Karpas-422 (cell line): ENCODE measurements at regions not wholly inside any gene's neighbourhood (a gene's known extent, or its start where the extent isn't known, plus 50 kb on each side); places are given as distances from the start of the nearest gene placed in this dataset.

Source experiments
- DNase-seq: peaks from one replicate; pipeline ENCODE4 v3.0.0-alpha.2; 2015
- H2AFZ ChIP-seq: fragments of 200-600 bp; sonication (generic); 2 replicates; pipeline ENCODE4 v1.6.1; 2014; ENCODE audit warnings: antibody characterized with exemption, low read length, mixed read lengths
- H3K27ac ChIP-seq: fragments of 200-600 bp; sonication (generic); 2 replicates; pipeline ENCODE4 v1.5.1; 2014; ENCODE audit warnings: mild to moderate bottlenecking, low read length, moderate library complexity
- H3K27me3 ChIP-seq: fragments of 200-600 bp; sonication (generic); 2 replicates; pipeline ENCODE4 v1.6.1; 2014; ENCODE audit warnings: low read length, mixed read lengths
- H3K36me3 ChIP-seq: fragments of 200-600 bp; sonication (generic); 2 replicates; pipeline ENCODE4 v1.6.1; 2014; ENCODE audit warnings: low read length, mixed read lengths; ENCODE audit not compliant: insufficient read depth
- H3K4me1 ChIP-seq: fragments of 200-600 bp; sonication (generic); 2 replicates; pipeline ENCODE4 v1.6.1; 2014; ENCODE audit warnings: mild to moderate bottlenecking, low read length, mixed read lengths
- H3K4me2 ChIP-seq: fragments of 200-600 bp; sonication (generic); 2 replicates; pipeline ENCODE4 v1.6.1; 2014; ENCODE audit warnings: low read length, low read depth, mild to moderate bottlenecking; ENCODE audit not compliant: poor library complexity, severe bottlenecking
- H3K4me3 ChIP-seq: fragments of 200-600 bp; sonication (generic); 2 replicates; pipeline ENCODE4 v1.5.1; 2014; ENCODE audit warnings: mild to moderate bottlenecking, antibody characterized with exemption, low read length, mixed read lengths
- H3K79me2 ChIP-seq: fragments of 200-600 bp; sonication (generic); 2 replicates; pipeline ENCODE4 v1.6.1; 2014; ENCODE audit warnings: mild to moderate bottlenecking, low read length, mixed read lengths
- H3K9ac ChIP-seq: fragments of 200-600 bp; sonication (generic); 2 replicates; pipeline ENCODE4 v1.6.0; 2014; ENCODE audit warnings: low read length
- H3K9me2 ChIP-seq: fragments of 200-600 bp; sonication (generic), shearing (Covaris generic); replicated peaks from 2 replicates; pipeline ENCODE4 v1.6.0; 2014; ENCODE audit warnings: mild to moderate bottlenecking, low read length, moderate library complexity; ENCODE audit not compliant: insufficient read depth
- H3K9me3 ChIP-seq: fragments of 300-700, 200-600 bp; sonication (generic); 2 replicates; pipeline ENCODE4 v1.6.1; 2014; ENCODE audit warnings: low read length, mixed read lengths
- H4K20me1 ChIP-seq: fragments of 200-600 bp; sonication (generic); 2 replicates; pipeline ENCODE4 v1.6.1; 2014; ENCODE audit warnings: mild to moderate bottlenecking, antibody characterized with exemption, low read length, low read depth; ENCODE audit not compliant: insufficient read depth

GRCh38 chr16:25523183-25523582, 168.6 kb upstream of the HS3ST4 start:
- H3K4me3 ChIP-seq, result no peak overlapping the region
- no peaks in the 10 kb centered on the region for H3K27me3 ChIP-seq
- H2AFZ ChIP-seq, result no peak overlapping the region
- no peak overlapping the region for H3K9ac ChIP-seq
- H3K4me2 ChIP-seq, result no peak overlapping the region
- H3K27ac ChIP-seq, result no peak overlapping the region
- H4K20me1 ChIP-seq, result no peaks in the 10 kb centered on the region
- no peaks in the 10 kb centered on the region for H3K9me2 ChIP-seq
- no peaks in the 10 kb centered on the region for H3K9me3 ChIP-seq
- no peaks in the 10 kb centered on the region for H3K79me2 ChIP-seq
- no peak for DNase-seq
- no peaks in the 10 kb centered on the region for H3K4me1 ChIP-seq
- no peaks in the 10 kb centered on the region for H3K36me3 ChIP-seq

DNA sequence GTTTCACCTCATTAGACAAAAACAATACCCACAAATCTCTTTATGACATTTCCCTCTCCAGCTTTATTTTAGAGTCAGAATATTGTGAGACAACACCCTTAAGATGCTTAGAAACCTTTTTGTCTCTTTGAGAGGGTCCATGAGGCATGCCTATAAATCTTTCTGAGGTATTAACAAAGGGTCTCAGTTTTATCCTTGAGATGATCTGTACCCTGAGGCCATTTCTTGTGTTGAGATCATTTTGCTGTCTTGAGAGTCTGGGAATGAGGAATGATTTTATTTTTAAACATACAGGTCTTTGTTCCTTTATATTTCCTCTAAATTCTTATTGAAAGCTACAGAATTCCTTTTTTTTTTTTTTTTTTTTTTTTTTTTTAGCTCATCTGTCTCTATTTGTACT, 179.7 kb upstream of the HS3ST4 start:
- H4K20me1 ChIP-seq, result no peaks in the 10 kb centered on the region
- no peaks in the 10 kb centered on the region for H3K79me2 ChIP-seq
- H3K9ac ChIP-seq, result no peak overlapping the region
- H3K4me3 ChIP-seq, result no peak overlapping the region
- H3K9me3 ChIP-seq, result no peaks in the 10 kb centered on the region
- H3K27ac ChIP-seq, result no peak overlapping the region
- no peaks in the 10 kb centered on the region for H3K4me1 ChIP-seq
- H3K27me3 ChIP-seq, result no peaks in the 10 kb centered on the region
- no peak overlapping the region for H2AFZ ChIP-seq
- no peak for DNase-seq
- no peaks in the 10 kb centered on the region for H3K9me2 ChIP-seq
- H3K4me2 ChIP-seq, result no peak overlapping the region
- H3K36me3 ChIP-seq, result no peaks in the 10 kb centered on the region

GRCh38 chr16:25509456-25509855, 182.3 kb upstream of the HS3ST4 start:
- H3K27ac ChIP-seq, result no peak overlapping the region
- DNase-seq, result no peak
- no peaks in the 10 kb centered on the region for H4K20me1 ChIP-seq
- no peaks in the 10 kb centered on the region for H3K4me1 ChIP-seq
- H3K9ac ChIP-seq, result no peak overlapping the region
- H3K27me3 ChIP-seq, result no peaks in the 10 kb centered on the region
- no peaks in the 10 kb centered on the region for H3K36me3 ChIP-seq
- no peak overlapping the region for H3K4me3 ChIP-seq
- no peaks in the 10 kb centered on the region for H3K9me2 ChIP-seq
- H3K9me3 ChIP-seq, result no peaks in the 10 kb centered on the region
- H3K4me2 ChIP-seq, result no peak overlapping the region
- H2AFZ ChIP-seq, result no peak overlapping the region
- no peaks in the 10 kb centered on the region for H3K79me2 ChIP-seq

DNA sequence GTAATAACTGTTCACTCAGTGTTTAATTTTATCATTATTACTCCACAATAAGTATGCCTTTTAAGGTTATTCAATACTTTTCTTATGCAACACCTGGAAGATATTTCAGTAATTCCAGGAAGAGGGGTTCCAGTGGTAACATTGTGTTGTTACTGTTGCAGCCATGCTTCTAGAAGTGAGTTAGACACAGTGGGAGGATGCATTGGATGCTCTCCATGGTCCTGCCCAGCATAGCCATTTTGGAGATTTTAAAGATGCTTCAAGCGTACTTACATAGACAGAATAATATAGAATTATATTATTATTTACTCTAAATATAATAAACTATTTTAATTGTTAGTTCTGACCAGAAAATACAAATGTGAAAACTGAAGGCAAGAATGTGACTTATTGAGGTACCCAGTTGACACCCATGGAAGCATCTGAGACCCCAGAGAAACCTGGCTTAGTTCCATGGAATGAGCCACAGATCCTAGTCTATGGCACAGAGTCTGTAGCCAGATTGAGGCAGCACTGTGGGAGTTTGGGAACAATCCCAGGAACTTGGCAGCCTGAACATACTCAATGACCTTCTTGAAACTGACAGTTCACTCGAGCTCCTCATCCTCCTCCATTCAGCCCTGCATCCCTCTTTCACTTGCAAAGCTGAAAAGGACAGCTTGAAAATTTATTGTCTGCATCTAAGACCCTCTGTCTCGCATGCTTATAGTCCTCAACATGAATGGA, 190.1 kb upstream of the HS3ST4 start:
- Histone ChIP-seq H3K9me2 (no peaks in the 10 kb centered on the region), H3K27ac (no peak overlapping the region), H3K36me3 (no peaks in the 10 kb centered on the region), H2AFZ (no peak overlapping the region), H3K27me3 (no peaks in the 10 kb centered on the region), H3K9ac (no peak overlapping the region), H3K79me2 (no peaks in the 10 kb centered on the region), H3K4me1 (no peaks in the 10 kb centered on the region), H3K9me3 (no peaks in the 10 kb centered on the region), H4K20me1 (no peaks in the 10 kb centered on the region), H3K4me3 (no peak overlapping the region), H3K4me2 (no peak overlapping the region)
- DNase-seq, result peak; percentile 43

DNA sequence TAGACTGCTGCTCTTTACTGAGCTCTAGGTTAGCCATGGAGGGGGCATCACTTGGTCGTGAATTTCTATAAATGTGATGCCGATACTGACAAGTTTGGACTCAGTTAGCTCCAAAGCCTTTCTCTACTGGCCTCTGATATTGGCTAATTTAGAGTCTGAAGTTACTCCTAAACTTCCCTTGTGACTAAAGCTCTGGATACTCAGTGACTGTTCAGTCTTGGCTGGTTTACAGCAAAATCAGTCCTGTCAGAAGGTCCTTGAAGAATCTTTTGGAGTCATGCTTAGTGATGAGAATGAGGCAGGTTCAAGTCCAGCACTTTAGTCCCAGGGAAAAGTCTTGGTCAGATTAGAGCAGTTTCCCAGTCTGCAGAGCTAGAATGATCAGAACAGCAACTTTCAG, 197.5 kb upstream of the HS3ST4 start:
- H3K4me3 ChIP-seq, result no peak overlapping the region
- no peaks in the 10 kb centered on the region for H3K36me3 ChIP-seq
- DNase-seq, result no peak
- no peaks in the 10 kb centered on the region for H3K9me2 ChIP-seq
- no peaks in the 10 kb centered on the region for H3K27me3 ChIP-seq
- H3K4me1 ChIP-seq, result no peaks in the 10 kb centered on the region
- no peaks in the 10 kb centered on the region for H3K79me2 ChIP-seq
- no peaks in the 10 kb centered on the region for H3K9me3 ChIP-seq
- H3K9ac ChIP-seq, result no peak overlapping the region
- no peak overlapping the region for H3K27ac ChIP-seq
- no peaks in the 10 kb centered on the region for H4K20me1 ChIP-seq
- H3K4me2 ChIP-seq, result no peak overlapping the region
- no peak overlapping the region for H2AFZ ChIP-seq

GRCh38 chr16:25493136-25493811, 198.5 kb upstream of the HS3ST4 start:
- Histone ChIP-seq H3K27me3 (no peaks in the 10 kb centered on the region), H3K9ac (no peak overlapping the region), H2AFZ (no peak overlapping the region), H3K79me2 (no peaks in the 10 kb centered on the region), H3K36me3 (no peaks in the 10 kb centered on the region), H3K9me3 (no peaks in the 10 kb centered on the region), H3K27ac (no peak overlapping the region), H3K9me2 (no peaks in the 10 kb centered on the region), H4K20me1 (no peaks in the 10 kb centered on the region), H3K4me3 (no peak overlapping the region), H3K4me2 (no peak overlapping the region), H3K4me1 (no peaks in the 10 kb centered on the region)
- no peak for DNase-seq

GRCh38 chr16:25488435-25488834, 203.3 kb upstream of the HS3ST4 start:
- Histone ChIP-seq H3K79me2 (no peaks in the 10 kb centered on the region), H3K4me3 (no peak overlapping the region), H3K4me2 (no peak overlapping the region), H3K27ac (no peak overlapping the region), H3K4me1 (no peaks in the 10 kb centered on the region), H4K20me1 (no peaks in the 10 kb centered on the region), H3K9me3 (no peaks in the 10 kb centered on the region), H3K9me2 (no peaks in the 10 kb centered on the region), H3K9ac (no peak overlapping the region), H3K27me3 (no peaks in the 10 kb centered on the region), H2AFZ (no peak overlapping the region), H3K36me3 (no peaks in the 10 kb centered on the region)
- DNase-seq, result no peak

GRCh38 chr16:25487888-25488287, 203.9 kb upstream of the HS3ST4 start:
- no peak overlapping the region for H2AFZ ChIP-seq
- no peak overlapping the region for H3K4me3 ChIP-seq
- no peak for DNase-seq
- H4K20me1 ChIP-seq, result no peaks in the 10 kb centered on the region
- no peak overlapping the region for H3K4me2 ChIP-seq
- no peaks in the 10 kb centered on the region for H3K9me3 ChIP-seq
- H3K36me3 ChIP-seq, result no peaks in the 10 kb centered on the region
- no peaks in the 10 kb centered on the region for H3K4me1 ChIP-seq
- H3K9me2 ChIP-seq, result no peaks in the 10 kb centered on the region
- no peaks in the 10 kb centered on the region for H3K79me2 ChIP-seq
- no peak overlapping the region for H3K27ac ChIP-seq
- no peaks in the 10 kb centered on the region for H3K27me3 ChIP-seq
- no peak overlapping the region for H3K9ac ChIP-seq
